ENCODE measurements at regions not wholly inside any gene's neighbourhood (a gene's known extent, or its start where the extent isn't known, plus 50 kb on each side); places are given as distances from the start of the nearest gene placed in this dataset.

DNA sequence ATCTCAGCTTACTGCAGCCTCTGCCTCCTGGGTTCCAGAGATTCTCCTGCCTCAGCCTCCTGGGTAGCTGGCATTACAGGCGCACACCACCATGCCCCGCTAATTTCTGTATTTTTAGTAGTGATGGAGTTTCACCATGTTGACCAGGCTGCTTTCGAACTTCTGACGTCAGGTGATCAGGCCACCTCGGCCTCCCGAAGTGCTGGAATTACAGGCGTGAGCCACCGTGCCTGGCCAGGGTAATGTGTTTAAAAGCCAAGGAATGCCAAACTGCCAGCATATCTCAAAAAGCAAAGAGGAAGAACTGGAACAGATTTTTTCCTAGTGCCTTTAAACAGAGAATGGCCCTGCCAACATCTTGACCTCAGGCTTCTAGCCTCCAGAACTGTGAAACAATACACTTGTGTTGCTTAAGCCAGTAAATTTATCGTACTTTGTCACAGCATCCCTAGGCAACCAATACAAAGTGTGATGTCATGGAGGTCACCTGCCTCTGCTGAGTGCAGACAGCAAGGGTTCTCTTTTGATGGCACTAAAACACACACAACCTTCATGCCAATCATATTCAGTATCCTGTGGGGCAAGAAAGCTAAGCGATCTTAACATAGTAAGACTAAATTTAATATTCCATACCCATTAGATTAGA, 858.3 kb upstream of the TMPRSS15 start:
- no peak for DNase-seq

DNA sequence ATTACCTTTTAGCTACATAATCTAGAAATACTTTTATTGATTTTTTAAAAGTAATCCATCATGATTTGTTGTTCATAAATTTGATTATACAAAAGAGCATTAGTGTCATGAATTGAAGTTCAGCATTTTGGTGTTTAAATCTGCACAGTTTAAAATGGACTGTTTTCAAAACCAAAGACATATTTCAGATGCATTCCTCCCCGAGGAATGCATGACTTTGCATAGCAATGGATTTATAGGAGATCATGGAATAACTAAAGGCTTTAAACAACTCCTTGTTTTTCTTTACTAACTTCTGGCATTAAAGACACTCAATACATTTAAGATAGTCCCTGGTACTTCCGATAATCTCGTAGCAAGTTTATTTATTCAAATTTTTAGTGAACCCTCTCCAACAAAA, 863.1 kb upstream of the TMPRSS15 start:
- no peak for DNase-seq

DNA sequence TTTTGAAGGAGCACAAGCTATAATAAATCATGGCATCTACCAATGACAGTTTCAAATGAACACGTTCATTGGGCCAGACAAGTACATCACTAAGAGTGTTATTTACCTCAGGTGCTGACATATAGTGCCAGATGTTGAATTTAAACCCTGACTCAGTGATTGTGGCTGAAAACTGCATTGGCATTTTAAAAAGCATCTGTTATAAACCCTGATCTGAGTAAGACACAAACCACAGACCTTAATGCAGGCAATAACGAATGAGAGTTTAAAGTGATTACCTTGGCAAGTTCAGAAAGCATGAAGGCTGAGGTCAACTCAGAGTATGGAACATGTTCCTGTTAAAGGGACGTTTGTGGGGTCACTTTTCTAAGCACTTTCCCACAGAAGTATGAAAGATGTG, 865.1 kb upstream of the TMPRSS15 start:
- DNase-seq, result no peak

DNA sequence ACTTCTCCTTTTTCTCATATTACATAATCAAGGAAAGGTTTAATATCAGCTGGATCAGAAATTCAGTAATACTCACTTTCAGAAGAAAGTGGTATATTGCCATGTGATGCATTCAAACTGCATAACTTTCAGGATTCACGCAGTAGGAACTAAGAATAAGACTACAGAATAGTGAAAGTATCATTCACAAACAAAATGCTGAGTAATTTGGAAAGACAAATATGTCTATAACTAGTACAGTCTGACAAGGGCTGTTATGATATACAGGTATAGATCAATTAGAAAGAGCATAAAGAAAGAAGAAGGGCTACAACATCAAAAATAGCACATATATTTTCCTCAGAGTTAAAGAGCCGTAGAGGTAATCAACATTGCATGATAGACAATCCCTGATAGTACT, 871.5 kb upstream of the TMPRSS15 start:
- no peak for DNase-seq

DNA sequence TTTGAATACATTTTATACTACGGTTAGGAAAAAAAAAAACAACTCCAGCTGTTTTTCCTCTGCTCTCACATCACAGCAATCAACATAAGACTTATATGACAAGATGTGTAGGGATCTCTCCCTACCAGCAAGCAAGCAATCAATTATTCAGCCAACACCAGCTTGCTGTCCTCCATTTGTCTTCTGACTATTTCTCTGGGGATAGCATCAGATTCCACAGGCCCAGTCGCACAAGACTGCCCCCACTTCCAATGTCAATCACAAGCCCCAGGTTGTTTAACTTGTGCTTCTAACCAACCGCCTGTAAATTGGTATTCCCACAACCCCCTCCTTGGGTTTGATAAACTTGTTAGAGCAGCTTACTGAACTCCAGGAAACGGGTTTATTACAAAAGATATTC, 873.1 kb upstream of the TMPRSS15 start:
- DNase-seq, result no peak

DNA sequence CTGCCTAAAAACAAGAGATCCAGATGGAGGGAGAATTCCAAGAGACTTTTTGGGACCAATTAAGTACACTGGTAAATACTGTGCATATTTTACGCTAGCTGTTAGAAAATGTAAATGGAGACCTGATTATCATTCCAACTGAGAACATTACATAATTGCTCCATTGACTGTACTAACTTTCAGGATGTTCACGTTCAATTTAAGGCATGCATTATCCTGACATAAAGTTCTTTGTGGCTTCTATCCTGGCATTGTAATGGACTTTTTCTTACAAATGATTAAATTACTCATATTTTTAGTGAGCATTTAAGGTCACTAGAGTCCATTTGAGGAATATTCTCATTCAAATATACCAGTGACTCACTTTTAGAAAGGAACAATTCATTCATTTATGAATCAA, 883.3 kb upstream of the TMPRSS15 start:
- no peak for DNase-seq

DNA sequence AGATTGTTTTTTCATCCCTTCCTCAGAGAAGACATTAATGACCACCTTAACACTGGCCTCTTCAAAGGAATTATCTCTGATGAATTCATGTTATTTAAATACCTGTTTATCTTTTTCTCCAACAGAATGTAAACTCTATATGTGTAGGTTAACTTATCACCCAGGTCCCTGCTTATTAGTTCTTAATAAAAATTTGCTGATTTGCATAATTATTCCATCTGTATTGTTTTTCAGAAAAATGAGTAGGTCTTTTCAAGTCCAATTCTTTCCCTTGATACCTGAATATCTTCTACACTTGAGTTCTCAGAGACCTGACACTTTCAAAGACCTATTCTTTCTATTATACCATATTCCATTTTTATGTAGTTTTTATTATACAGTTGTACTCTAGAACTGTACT, 886.7 kb upstream of the TMPRSS15 start:
- DNase-seq, result no peak

DNA sequence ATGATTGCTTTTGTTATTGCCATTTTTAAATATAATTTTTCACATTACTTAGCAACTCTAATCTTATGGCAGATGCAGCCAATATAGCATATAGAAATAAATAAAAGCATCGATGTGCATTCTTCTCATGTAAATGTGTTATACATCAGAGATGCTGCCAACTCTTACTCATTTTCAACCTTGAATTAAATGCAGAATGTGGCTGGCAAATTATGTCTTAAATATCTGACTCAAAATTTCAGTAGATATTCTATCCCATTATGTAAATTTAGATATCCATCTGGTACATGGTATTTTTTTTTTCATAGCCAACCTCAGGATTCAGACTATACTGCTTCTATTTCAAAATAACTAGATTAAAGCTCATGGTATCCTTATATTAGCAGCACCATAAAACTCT, 916.7 kb upstream of the TMPRSS15 start:
- no peak for DNase-seq

DNA sequence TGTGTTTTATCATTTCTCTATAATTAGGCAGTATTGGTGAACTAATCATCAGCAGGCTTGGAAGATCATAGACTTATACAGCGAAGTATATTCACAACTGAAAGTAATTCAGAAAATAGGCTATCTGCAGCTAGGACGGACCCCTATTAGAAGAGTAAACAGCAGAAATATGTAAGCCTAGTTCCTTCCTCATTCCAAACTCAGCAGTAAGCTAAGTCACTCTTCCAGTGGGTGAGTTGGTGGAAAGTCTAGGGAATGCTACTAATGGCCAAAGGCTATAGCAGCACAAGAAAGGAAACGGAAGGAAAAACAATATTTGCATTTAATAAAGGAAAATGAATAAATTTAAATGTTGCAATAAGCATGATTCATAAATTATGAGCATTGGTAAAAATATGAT, 918.1 kb upstream of the TMPRSS15 start:
- DNase-seq, result no peak

DNA sequence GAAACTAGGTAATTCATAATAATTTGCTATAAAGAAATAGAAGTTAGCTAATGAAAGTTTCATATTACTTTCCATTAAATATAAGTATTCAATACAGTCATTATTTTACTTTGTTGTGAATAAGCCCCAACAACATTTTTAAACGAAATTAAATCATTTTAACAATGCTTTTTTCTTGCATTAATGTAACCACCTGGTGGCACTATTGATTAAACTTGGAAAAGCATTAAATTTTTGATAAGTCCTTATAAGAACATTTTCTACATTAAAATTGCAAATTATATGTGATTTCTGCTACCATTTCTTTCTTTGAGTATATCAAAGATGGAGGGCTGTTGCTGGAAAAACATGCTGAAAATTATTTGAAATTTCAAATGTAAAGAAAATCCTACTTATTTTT, 918.8 kb upstream of the TMPRSS15 start:
- no peak for DNase-seq

DNA sequence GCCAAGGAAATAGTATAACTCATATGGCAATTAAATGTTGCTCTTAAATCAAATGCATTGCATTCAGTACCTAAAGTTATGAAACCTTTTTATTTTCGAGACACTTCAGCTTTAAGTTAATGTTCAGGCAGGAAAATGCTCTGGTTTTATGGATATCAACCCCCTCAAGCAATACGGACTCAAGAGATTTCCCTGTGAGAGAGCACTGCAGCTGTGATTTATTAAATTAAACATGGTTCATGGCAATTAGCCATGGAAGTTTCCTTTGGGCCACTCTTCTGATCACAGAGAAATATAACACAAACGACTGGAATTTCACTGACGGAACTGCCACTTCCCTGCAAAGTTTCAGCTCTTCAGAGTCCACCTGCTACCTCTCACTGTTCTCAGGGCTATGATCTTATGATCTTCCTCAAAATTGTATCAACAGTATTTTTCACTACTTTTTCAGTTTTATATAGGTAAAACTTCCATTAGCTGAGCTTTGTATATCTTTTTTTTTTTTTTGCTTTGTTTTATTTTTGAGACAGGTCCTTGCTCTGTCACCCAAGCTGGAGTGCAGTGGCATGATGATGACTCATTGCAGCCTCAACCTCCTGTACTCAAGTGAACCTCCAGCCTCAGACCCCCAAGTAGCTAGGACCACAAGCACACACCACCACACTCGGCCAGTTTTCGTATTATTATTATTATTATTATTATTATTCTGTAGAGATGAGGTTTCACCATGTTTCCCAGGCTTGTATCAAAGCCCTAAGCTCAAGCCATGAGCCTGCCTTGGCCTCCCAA, 923.1 kb upstream of the TMPRSS15 start:
- no peak for DNase-seq

DNA sequence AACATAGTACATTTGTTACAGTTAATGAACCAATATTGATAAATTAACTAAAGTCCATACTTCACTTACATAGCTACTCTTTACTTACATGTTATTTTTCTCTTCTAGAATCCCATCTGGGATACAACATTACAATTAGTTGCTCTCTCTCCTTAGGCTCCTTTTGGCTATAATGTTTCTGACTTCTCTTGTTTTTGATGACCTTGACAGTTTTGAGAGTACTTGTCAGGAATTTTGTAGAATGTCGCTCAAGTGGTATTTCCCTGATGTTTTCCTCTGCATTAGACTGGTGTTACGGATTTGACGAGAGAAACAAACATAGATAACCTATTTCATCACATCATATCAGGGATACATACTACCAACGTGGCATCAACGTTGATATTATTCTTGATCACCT, 925.4 kb upstream of the TMPRSS15 start:
- no peak for DNase-seq

DNA sequence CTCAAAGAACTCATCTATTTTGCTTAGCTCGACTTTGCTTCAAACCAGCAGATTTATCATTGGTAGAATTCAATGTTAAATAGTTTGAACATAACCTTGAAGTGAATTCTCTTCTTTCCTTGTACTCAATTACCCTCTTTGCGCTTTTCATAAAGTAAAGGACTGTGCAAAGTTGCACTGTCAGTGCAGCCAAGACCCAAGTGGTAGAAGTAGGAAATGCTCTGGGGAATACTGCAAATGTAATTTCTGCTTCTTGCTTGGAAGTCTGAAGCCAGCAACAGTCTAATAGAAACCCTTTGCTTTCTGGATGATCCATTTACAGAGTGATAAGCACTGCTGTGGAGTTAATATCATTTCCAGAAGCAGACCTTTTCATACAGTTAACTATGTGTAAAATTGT, 936.7 kb upstream of the TMPRSS15 start:
- DNase-seq, result no peak

DNA sequence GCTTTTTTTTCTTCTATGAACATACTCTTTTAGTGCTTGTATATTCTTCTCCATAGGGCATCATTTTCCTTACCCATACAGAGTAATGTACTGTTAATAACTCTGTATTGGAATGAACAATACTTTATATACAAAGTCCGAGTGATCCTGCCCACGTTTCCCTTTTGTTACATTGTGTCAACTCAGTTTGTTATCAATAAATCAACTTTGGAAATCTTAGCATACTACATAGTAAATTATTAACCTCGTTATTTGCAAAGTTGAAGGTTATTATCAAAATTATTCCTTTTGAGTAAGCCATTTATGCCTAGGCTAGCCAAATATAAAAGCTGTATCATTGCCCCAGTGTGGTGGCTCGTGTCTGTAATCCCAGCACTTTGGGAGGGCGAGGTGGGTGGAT, 937.4 kb upstream of the TMPRSS15 start:
- DNase-seq, result no peak

DNA sequence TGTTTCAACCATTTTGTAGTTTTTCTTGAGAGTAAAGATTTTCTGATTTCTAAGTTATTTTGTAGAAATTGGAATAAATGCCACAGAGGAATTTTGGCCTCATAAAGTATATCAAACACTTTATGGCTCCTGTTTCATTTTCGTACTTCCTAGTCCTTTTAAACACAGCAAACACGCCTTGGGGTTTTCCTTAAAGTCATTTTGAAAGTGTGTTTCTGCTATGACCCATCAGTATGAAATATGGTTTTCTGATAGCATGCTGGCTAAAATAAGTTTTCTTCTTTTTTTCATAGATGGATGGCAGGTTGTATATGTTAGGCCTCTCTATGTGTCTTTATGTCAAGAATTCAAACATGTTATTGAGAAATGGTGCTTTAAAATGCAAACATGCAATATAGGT, 940.1 kb upstream of the TMPRSS15 start:
- no peak for DNase-seq

DNA sequence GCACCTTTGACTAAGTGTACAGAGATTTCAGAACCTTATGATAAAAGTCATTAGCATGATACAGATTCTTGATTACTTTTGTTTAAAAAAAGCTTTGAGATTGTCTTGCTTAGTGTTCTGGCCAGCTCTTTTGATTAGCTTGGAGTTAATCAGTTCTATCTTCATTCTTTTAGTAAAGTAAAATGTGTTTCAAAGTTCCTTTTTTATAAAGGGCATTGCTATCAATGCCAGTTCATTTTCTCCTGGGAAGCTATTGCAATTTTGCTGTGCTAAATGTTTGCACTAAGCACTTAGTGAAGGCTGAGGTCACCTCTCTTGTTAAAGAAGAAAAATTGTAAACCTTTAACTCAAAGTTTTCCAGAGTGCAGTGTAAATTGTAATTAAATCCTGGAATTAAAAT, 946.7 kb upstream of the TMPRSS15 start:
- DNase-seq, result no peak

DNA sequence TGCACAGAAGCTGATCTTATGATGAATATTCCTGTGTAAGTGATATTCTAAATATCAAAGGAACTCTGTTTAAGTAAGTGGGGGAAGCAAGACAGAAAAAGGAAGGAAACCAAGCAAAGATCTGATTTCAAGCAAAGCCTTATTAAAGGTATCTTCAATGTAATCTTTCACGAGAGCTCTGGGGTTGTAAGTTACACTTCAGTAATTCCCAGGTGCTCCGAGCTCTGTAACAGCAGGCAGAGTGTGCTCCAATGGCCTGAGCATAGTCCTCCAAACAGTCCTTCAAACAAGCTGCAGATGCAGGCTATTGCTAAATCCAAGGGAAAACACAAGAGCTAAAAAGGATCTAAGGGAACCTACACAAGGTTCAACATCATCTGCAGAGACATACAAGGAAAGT, 949.7 kb upstream of the TMPRSS15 start:
- DNase-seq, result no peak

DNA sequence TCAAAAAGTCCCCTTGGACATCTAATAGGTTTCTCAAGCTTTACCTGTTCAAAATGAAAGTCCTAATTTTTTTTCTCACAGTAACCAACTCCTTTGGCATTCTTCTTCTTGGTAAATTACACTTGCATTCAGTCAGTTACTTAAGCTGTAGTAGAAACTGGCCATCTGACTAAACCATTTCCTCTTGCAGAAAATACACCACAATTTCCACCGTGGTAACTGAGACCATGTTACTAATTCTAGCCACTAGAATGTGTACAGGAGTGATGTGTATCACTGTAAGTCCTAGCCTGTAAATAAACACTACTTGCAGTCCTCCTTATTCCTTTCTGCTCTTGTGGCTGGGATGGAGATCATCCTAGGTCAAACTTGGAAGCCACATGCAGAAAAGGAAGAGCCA, 965.4 kb upstream of the TMPRSS15 start:
- DNase-seq, result no peak

DNA sequence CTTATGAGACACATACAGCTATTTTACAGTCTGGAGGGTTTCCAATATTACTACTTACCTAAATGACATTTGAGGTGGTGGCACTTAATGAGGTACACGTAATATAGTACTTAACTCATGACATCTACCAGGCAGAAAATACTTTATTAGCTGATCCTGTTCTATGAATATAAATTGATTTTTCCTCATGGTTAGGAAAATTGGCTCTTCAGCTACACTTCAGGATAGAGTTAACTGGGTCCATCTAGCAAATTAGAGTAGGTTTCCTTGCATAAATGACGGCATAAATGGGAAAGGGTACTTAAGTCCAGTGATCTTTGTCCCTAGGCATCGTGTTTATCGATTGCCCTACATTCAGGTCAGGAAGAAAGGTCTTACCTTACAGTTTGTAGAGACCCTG, 988.8 kb upstream of the TMPRSS15 start:
- DNase-seq, result no peak

DNA sequence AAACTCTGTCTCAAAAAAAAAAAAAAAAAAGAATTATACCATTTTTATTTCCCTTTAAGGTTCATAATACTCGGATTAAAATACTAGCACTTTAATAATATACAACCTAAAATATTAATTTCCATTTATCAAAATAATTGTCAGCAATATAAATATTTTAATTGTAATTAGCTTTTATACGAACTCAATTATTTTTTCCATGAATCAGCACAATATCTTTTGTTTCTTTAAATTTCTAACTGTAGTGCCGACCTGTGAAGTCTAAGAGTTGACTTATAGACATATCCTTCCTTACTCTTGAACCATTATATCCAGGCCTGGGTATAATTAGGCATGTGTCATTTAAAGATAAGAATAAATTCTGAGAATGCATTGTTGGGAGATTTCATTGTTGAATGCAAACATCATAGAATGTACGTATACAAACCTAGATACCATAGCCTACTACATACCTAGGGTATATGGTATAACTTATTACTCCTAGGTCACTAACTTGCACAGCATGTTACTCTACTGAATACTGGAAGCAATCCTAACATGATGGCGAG, 996.7 kb upstream of the TMPRSS15 start:
- no peak for DNase-seq

DNA sequence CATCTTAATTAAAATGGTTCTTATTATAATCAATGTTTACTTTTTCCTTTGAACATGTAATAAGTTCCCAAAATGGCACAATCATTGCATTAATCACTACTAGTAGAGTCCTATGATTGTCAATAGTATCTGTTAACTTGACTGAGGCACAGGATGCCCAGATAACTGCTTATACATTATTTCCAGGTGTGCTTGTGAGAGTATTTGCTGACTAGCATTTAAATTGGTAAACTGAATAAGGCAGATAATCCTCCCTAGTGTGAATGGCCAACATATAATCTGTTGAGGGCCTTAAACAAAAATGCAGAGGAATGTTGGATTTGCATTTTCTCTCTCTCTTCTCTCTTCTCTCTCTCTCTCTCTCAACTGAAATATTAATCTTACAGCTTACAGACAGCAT, 999.3 kb upstream of the TMPRSS15 start:
- no peak for DNase-seq

DNA sequence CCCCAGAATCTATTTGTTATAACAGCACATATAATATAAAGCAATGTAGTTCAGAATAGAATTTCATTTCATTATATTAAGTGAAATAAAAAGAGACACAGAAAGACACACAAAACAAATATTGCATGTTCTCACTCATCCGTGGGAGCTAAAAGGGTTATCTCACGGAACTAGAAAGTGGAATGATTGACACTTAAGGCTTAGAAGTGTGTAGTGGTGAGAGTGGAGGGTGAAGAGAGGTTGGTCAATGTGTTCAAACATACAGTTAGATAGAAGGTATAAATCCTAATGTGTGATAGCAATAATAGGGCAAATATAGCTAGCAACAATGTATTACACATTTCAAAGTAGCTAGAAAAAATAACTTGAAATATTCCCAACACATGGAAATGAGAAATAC, 1001.7 kb upstream of the TMPRSS15 start:
- DNase-seq, result no peak

DNA sequence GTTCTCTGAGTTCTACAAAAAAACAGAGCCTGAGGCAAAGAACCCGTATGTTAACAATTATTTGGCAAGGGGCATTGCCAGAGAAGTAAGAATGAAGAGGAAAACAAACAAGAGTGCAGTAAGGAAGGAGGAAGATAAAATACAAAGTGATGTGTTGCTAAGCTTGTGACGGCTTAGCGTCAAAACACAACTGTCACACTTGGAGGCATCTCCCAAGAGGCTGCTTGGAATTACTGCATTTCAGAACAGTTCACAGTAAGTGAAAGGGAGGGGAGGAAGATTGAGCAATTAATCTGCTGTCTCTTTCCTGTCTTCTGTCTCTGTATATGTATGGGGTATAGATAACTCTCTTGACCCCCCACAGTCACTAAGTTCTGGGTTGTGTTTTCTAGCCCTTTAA, 1017.0 kb upstream of the TMPRSS15 start:
- no peak for DNase-seq

DNA sequence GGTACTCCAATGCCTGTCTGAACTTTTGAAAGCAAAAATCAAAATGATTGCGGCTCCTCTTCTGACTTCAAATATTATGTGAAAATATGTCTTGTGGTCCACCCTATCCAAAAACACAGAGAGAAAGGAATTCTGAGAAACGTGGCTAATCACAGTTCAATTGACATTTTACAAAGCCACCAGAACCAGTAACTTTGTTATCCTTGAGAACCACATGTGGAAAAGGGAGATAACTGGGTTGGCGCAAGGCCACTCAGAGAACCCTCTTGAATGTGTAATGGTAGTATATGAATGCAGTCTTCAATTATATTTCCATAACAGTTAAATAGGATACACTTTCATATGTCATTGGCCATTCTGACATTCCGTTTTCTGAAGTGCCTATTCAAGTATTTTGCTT, 1030.0 kb upstream of the TMPRSS15 start:
- no peak for DNase-seq
